Caco-2 (cell line): ENCODE measurements at regions not wholly inside any gene's neighbourhood (a gene's known extent, or its start where the extent isn't known, plus 50 kb on each side); places are given as distances from the start of the nearest gene placed in this dataset.

ENCODE experiments used
- BruUV-seq: library from RNA; stranded (reverse); fragments of 400-500 nt; replicated peaks from 2 replicates; lab custom pipeline; 2021; lab: Mats Ljungman, UMichigan
- CTCF ChIA-PET: fragments of 300-600 bp; sonication (Branson Sonifier 250); formaldehyde crosslinking; loops from one replicate; lab custom pipeline; 2022; ENCODE audit warnings: antibody characterized with exemption; lab: Charles Lee
- POLR2A ChIA-PET: fragments of 300-600 bp; sonication (Branson Sonifier 250); formaldehyde crosslinking; loops from one replicate; lab custom pipeline; 2022; ENCODE audit warnings: antibody characterized with exemption; lab: Charles Lee
- DNase-seq, 2 experiments: peaks; one replicate each; pipeline versions ENCODE4 v3.0.0 to v3.0.0-alpha.2; 2020 to 2022
- H3K27me3 ChIP-seq: replicated peaks from 2 replicates; pipeline ENCODE4 v1.6.0; 2011; ENCODE audit warnings: low read length; ENCODE audit not compliant: control insufficient read depth, insufficient read depth
- H3K36me3 ChIP-seq: 2 replicates; pipeline ENCODE4 v1.5.1; 2011; ENCODE audit warnings: low read length; ENCODE audit not compliant: control insufficient read depth, insufficient read depth
- H3K4me1 ChIP-seq: fragments of 250-450 bp; sonication (Bioruptor Pico); 2 replicates; pipeline ENCODE4 v1.5.1; 2020; ENCODE audit warnings: mild to moderate bottlenecking
- H3K4me3 ChIP-seq: 2 replicates; pipeline ENCODE4 v1.5.1; 2011; ENCODE audit warnings: low read depth, mild to moderate bottlenecking, control low read depth, low read length
- H3K9me3 ChIP-seq: fragments of 250-450 bp; sonication (Bioruptor Pico); 2 replicates; pipeline ENCODE4 v1.5.1; 2020; ENCODE audit warnings: mild to moderate bottlenecking, moderate library complexity
- H3K27ac Mint-ChIP-seq: one replicate; pipeline ENCODE4 v1.8.0; 2022; ENCODE audit warnings: mixed read lengths; ENCODE audit not compliant: unreplicated experiment
- H3K27me3 Mint-ChIP-seq: one replicate; pipeline ENCODE4 v1.8.0; 2022; ENCODE audit warnings: mixed read lengths; ENCODE audit not compliant: insufficient read depth, unreplicated experiment
- H3K36me3 Mint-ChIP-seq: one replicate; pipeline ENCODE4 v1.8.0; 2022; ENCODE audit warnings: mild to moderate bottlenecking, mixed read lengths; ENCODE audit not compliant: insufficient read depth, unreplicated experiment
- H3K4me1 Mint-ChIP-seq: one replicate; pipeline ENCODE4 v1.8.0; 2022; ENCODE audit warnings: low read depth, mixed read lengths; ENCODE audit not compliant: unreplicated experiment
- H3K4me3 Mint-ChIP-seq: one replicate; pipeline ENCODE4 v1.8.0; 2022; ENCODE audit warnings: mild to moderate bottlenecking, moderate library complexity, mixed read lengths; ENCODE audit not compliant: unreplicated experiment
- H3K9me3 Mint-ChIP-seq: one replicate; pipeline ENCODE4 v1.8.0; 2022; ENCODE audit warnings: mixed read lengths; ENCODE audit not compliant: unreplicated experiment
- intact Hi-C: fragments of 100-400 bp; cut with micrococcal nuclease; formaldehyde crosslinking; loops from one replicate; pipeline ENCODE4 v1.10.0; 2022; ENCODE audit not compliant: unreplicated experiment
- TF ChIP-seq, protein P1 (sequence below), 2 experiments: fragments of 200-600 bp in 1 of 2; IDR thresholded peaks; 1 replicate in 1 of 2; 2 replicates in 1 of 2; pipeline versions ENCODE4 v1.5.1 to v1.8.0; 2011 to 2022; ENCODE audit warnings: antibody characterized with exemption in 1 of 2, control low read depth in 1 of 2, inconsistent platforms in 1 of 2, low read depth in 1 of 2, low read length in 1 of 2, mild to moderate bottlenecking in 1 of 2, moderate library complexity in 1 of 2; ENCODE audit not compliant: insufficient read depth in 1 of 2, severe bottlenecking in 1 of 2, unreplicated experiment in 1 of 2

DNA sequence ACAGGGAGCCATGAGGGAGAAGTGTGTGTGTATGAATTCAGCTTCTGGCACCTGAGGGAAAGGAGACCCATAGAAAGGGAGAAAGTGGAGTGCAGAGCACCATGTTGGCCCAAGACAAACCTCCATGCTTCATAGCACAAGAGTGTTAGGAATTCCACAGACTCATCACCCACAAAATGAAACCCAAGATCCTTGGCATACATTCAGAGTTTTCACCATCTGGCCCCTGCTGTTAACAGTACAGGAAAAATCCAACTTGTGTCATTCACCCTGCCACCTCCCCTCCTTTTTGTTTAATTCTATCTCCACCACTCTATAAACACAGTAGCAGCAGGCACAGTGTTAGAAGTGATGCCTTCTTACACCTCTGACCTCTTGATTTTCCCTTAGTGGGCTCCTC is 60.0 kb upstream of the MNS1 start:
- H3K36me3 Mint-ChIP-seq, result no peaks in the 10 kb centered on the region
- ChIA-PET POLR2A (no interaction called here), CTCF (no interaction called here)
- H3K36me3 ChIP-seq, result no peaks in the 10 kb centered on the region
- no peak overlapping the region for H3K27ac Mint-ChIP-seq
- peaks cover 16% of the 10 kb centered on the region for H3K27me3 Mint-ChIP-seq
- H3K4me3 Mint-ChIP-seq, result no peak overlapping the region
- no peak for DNase-seq
- TF ChIP-seq, protein P1, sequence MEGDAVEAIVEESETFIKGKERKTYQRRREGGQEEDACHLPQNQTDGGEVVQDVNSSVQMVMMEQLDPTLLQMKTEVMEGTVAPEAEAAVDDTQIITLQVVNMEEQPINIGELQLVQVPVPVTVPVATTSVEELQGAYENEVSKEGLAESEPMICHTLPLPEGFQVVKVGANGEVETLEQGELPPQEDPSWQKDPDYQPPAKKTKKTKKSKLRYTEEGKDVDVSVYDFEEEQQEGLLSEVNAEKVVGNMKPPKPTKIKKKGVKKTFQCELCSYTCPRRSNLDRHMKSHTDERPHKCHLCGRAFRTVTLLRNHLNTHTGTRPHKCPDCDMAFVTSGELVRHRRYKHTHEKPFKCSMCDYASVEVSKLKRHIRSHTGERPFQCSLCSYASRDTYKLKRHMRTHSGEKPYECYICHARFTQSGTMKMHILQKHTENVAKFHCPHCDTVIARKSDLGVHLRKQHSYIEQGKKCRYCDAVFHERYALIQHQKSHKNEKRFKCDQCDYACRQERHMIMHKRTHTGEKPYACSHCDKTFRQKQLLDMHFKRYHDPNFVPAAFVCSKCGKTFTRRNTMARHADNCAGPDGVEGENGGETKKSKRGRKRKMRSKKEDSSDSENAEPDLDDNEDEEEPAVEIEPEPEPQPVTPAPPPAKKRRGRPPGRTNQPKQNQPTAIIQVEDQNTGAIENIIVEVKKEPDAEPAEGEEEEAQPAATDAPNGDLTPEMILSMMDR (IDR thresholded peaks at IDR 0.05; ENCODE audit: insufficient read depth in 1 of 2, low read depth in 1 of 2, low read length in 1 of 2, severe bottlenecking in 1 of 2, unreplicated experiment in 1 of 2), result no peak
- no peaks in the 10 kb centered on the region for H3K4me1 ChIP-seq
- no peaks in the 10 kb centered on the region for H3K4me1 Mint-ChIP-seq
- H3K27me3 ChIP-seq, result no peaks in the 10 kb centered on the region
- H3K9me3 Mint-ChIP-seq, result no peaks in the 10 kb centered on the region
- BruUV-seq, result no TSS peak
- no peak overlapping the region for H3K4me3 ChIP-seq
- H3K9me3 ChIP-seq, result no peaks in the 10 kb centered on the region
- intact Hi-C loops, result no loop called here

DNA sequence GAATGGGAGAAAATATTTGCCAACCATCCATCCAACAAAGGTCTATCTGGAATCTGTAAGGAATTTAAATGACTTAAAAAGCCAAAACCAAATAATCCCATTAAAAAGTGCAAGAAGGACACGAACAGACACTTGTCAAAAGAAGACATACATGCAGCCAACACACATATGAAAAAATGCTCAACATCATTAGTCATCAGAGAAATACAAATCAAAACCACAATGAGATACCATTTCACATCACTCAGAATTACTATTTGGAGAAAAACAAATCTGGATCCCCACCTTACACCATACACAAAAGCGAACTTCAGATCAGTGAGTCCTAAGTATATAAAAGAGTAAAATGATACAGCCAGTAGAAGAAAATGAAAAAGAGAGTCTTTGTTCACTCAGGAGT is 58.6 kb upstream of the MNS1 start:
- Mint-ChIP-seq H3K4me1 (no peaks in the 10 kb centered on the region), H3K36me3 (no peaks in the 10 kb centered on the region), H3K4me3 (no peak overlapping the region), H3K9me3 (peaks cover 9% of the 10 kb centered on the region), H3K27ac (no peak overlapping the region), H3K27me3 (peaks cover 16% of the 10 kb centered on the region)
- CTCF ChIA-PET, result no interaction called here
- no peaks in the 10 kb centered on the region for H3K4me1 ChIP-seq
- TF ChIP-seq, protein P1 (IDR thresholded peaks at IDR 0.05; ENCODE audit: insufficient read depth in 1 of 2, low read depth in 1 of 2, low read length in 1 of 2, severe bottlenecking in 1 of 2, unreplicated experiment in 1 of 2), result no peak
- intact Hi-C loops, result no loop called here
- BruUV-seq, result no TSS peak
- H3K27me3 ChIP-seq, result no peaks in the 10 kb centered on the region
- DNase-seq, result no peak
- H3K4me3 ChIP-seq, result no peak overlapping the region
- H3K36me3 ChIP-seq, result no peaks in the 10 kb centered on the region
- POLR2A ChIA-PET, result no interaction called here
- no peaks in the 10 kb centered on the region for H3K9me3 ChIP-seq

DNA sequence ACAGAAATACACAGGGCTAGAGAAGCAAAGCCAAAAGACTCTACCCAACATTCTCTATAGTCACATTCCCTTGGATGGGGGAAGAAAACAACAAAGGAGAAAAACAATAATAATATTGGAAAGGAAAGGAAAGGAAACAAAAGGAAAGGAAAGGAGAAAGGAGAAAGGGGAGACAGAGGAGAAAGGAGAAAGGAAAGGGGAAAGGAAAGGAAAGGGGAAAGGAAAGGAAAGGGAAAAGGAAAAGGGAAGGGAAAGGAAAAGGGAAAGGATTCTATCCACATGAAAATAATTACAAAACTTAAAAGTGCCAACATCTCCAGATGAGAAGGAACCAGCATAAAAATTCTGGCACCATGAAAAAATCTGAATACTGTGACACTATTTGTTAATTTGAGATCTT is 54.1 kb upstream of the MNS1 start:
- H3K36me3 ChIP-seq, result no peaks in the 10 kb centered on the region
- H3K27ac Mint-ChIP-seq, result no peak overlapping the region
- ChIA-PET POLR2A (no interaction called here), CTCF (no interaction called here)
- H3K9me3 Mint-ChIP-seq, result peaks cover 22% of the 10 kb centered on the region
- intact Hi-C loops, result no loop called here
- H3K36me3 Mint-ChIP-seq, result no peaks in the 10 kb centered on the region
- BruUV-seq, result no TSS peak
- no peaks in the 10 kb centered on the region for H3K9me3 ChIP-seq
- H3K4me3 Mint-ChIP-seq, result no peak overlapping the region
- TF ChIP-seq, protein P1 (IDR thresholded peaks at IDR 0.05; ENCODE audit: insufficient read depth in 1 of 2, low read depth in 1 of 2, low read length in 1 of 2, severe bottlenecking in 1 of 2, unreplicated experiment in 1 of 2), result no peak
- H3K4me1 ChIP-seq, result no peaks in the 10 kb centered on the region
- peaks cover 8% of the 10 kb centered on the region for H3K27me3 Mint-ChIP-seq
- no peaks in the 10 kb centered on the region for H3K4me1 Mint-ChIP-seq
- H3K4me3 ChIP-seq, result no peak overlapping the region
- no peaks in the 10 kb centered on the region for H3K27me3 ChIP-seq
- DNase-seq, result no peak
